Psoas muscle (tissue), 7 donors: ENCODE measurements at regions not wholly inside any gene's neighbourhood (a gene's known extent, or its start where the extent isn't known, plus 50 kb on each side); places are given as distances from the start of the nearest gene placed in this dataset.
"Not testable (repeated sequence)": the region's sequence is repeated elsewhere in the genome, so short reads cannot be mapped to it uniquely, and the experiment has no call there.

Experiments
- ATAC-seq, 4 donors: fragments of 200-7000 bp; cut with Tn5 transposase; one replicate each; pipeline ENCODE4 v1.9.1; 2020; ENCODE audit warnings: moderate library complexity in 3 of 4, mild to moderate bottlenecking in 2 of 4
- DNase-seq, 2 donors: peaks; one replicate each; pipeline ENCODE4 v3.0.0-alpha.2; 2020
- H3K27ac ChIP-seq: fragments of 200-600 bp; one replicate; pipeline ENCODE4 v1.8.0; 2022
- H3K27me3 ChIP-seq, 3 donors: fragments of 200-600 bp in 1 of 3; one replicate each; pipeline versions ENCODE4 v1.6.1 to v1.8.0; 2013 to 2022; ENCODE audit warnings: low read length in 2 of 3, mild to moderate bottlenecking in 2 of 3, moderate library complexity in 1 of 3; ENCODE audit not compliant: insufficient read depth in 3 of 3
- H3K36me3 ChIP-seq, 2 donors: fragments of 200-600 bp in 1 of 2; one replicate each; pipeline versions ENCODE4 v1.6.1 to v1.8.0; 2013 to 2022; ENCODE audit warnings: low read depth in 1 of 2, mild to moderate bottlenecking in 1 of 2, moderate library complexity in 1 of 2; ENCODE audit not compliant: insufficient read depth in 1 of 2
- H3K4me1 ChIP-seq: fragments of 200-600 bp; one replicate; pipeline ENCODE4 v1.8.0; 2022
- H3K4me3 ChIP-seq: fragments of 200-600 bp; one replicate; pipeline ENCODE4 v1.8.0; 2022; ENCODE audit warnings: mild to moderate bottlenecking
- H3K9me3 ChIP-seq: fragments of 200-600 bp; one replicate; pipeline ENCODE4 v1.8.0; 2022
- CTCF ChIP-seq: fragments of 200-600 bp; IDR thresholded peaks from one replicate; pipeline ENCODE4 v1.8.0; 2022; ENCODE audit warnings: antibody characterized with exemption
- WGBS, 3 donors: extraction: QIAGEN DNeasy Blood & Tissue Kit; methylation state at CpG; one replicate each; pipeline versions ENCODE4 v1.1.6 to v1.1.7; 2013; 5-methylcytosine and 5-hydroxymethylcytosine counted together
- intact Hi-C, 2 donors: fragments of 100-400 bp; cut with DNase I; formaldehyde crosslinking; loops; one replicate each; pipeline versions ENCODE4 v1.11.0 to v1.14.2; 2022
- donor health status: healthy with polysubstance abuse.
- donor health status: DM: no; HTN: no; CAD: no; lungs with moderate emphysema.
- donor health status: Bipolar disorder and iron deficiency.
- donor health status: healthy.
- donor health status: DM: yes; HTN: yes; CAD: no.
- donor health status: DM: no; HTN: no; CAD: no.
- donor health status: DM: yes; HTN: yes; CAD: no.

DNA sequence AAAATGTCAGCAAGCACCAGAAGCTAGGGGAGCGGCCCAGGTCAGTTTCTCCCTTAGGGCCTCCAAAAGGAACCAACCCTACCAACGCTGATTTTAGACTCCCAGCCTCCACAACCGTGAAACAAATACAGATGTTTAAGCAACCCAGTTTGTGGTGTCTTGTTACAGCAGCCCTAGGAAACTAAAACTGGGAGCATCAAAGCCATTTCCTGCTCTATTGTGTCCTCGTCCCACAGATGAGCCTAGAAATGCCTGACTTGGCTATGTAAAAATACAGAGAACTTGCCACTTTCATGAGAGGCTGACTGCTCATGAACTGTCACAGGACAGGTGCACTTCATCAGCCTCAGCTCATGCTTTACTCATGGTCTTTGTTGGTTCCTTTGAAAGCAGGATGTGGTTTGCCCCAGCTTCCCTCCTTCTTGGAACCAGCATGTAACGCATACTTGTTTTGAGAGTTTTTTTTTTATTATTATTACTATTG, 97.6 kb upstream of the SLC39A10 start:
- DNase-seq, result no peak

DNA sequence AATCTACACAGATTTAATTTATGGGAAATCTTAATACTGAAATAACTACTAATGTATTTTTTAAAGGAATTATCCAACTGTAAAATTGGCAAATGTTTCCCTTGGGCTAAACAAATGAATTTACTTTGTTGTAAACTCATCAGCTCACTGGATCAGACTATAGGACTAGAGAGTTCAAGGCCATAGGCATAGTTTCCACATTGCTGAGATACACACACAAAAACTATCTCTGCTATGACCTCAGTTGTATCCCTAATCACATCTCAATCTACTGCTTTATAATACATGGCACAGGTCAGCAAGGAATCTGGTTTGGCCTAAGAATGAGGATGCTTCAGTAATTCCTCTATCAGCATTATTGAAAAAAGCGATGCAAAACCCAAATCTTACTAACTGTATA, 101.1 kb upstream of the SLC39A10 start:
- DNase-seq, result no peak

More for the DNA sequence above, 97.6 kb upstream of the SLC39A10 start:
- no peak for ATAC-seq
- Histone ChIP-seq H3K27me3 (no peaks in the 10 kb centered on the region), H3K9me3 (no peaks in the 10 kb centered on the region), H3K36me3 (no peaks in the 10 kb centered on the region), H3K27ac (no peak overlapping the region), H3K4me1 (no peaks in the 10 kb centered on the region), H3K4me3 (no peak overlapping the region)
- intact Hi-C loops, result no loop called here
- 33 to 40% (median 35%) methylated on average over 5 of the region's 5 CpGs for WGBS, 3 donors
- no peak for TF ChIP-seq CTCF

GRCh38 chr2:195552581-195552980, 104.4 kb upstream of the SLC39A10 start:
- Histone ChIP-seq H3K27ac (no peak overlapping the region), H3K4me3 (no peak overlapping the region), H3K9me3 (no peaks in the 10 kb centered on the region), H3K4me1 (no peaks in the 10 kb centered on the region), H3K27me3 (no peaks in the 10 kb centered on the region), H3K36me3 (no peaks in the 10 kb centered on the region)
- ATAC-seq (no peak), DNase-seq (no peak)
- no peak for TF ChIP-seq CTCF
- WGBS, 3 donors, result 75 to 83% (median 82%) methylated on average over 1 of the region's 1 CpG
- intact Hi-C loops, result no loop called here

More for the DNA sequence above, 101.1 kb upstream of the SLC39A10 start:
- no peaks in the 10 kb centered on the region for H3K27me3 ChIP-seq
- no peak for TF ChIP-seq CTCF
- no peaks in the 10 kb centered on the region for H3K9me3 ChIP-seq
- no peaks in the 10 kb centered on the region for H3K4me1 ChIP-seq
- ATAC-seq, result no peak
- intact Hi-C loops, result no loop called here
- H3K4me3 ChIP-seq, result no peak overlapping the region
- no peak overlapping the region for H3K27ac ChIP-seq
- WGBS, 3 donors, result 96 to 98% (median 96%) methylated on average over 1 of the region's 1 CpG
- no peaks in the 10 kb centered on the region for H3K36me3 ChIP-seq

- 83 to 91% (median 86%) methylated on average over 4 of the region's 4 CpGs for WGBS, 3 donors
- Histone ChIP-seq H3K27me3 (no peaks in the 10 kb centered on the region), H3K4me3 (no peak overlapping the region), H3K36me3 (no peaks in the 10 kb centered on the region), H3K4me1 (no peaks in the 10 kb centered on the region), H3K9me3 (no peaks in the 10 kb centered on the region), H3K27ac (no peak overlapping the region)
- intact Hi-C loops, result no loop called here
- TF ChIP-seq CTCF, result no peak
- ATAC-seq (no peak), DNase-seq (no peak)
Measured at GRCh38 chr2:195548198-195548940, 108.7 kb upstream of the SLC39A10 start.

DNA sequence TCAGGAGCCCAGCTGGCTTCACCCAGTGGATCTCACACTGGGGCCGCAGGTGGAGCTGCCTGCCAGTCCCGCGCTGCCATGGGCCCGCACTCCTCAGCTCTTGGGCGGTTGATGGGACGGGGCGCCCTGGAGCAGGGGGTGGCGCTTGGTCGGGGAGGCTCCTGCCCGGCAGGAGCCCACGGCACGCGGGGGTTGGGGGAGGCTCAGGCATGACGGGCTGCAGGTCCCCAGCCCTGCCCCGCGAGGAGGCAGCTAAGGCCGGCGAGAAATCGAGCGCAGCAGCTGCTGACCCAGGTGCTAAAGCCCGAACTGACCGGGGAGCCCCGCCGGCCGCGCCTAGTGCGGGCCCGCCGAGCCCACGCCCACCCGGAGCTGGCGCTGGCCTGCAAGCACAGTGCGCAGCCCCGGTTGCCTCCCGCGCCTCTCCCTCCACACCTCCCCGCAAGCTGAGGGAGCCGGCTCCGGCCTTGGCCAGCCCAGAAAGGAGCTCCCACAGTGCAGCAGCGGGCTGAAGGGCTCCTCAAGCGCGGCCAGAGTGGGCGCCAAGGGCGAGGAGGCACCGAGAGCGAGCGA, 109.7 kb upstream of the SLC39A10 start:
- 86 to 93% (median 91%) methylated on average over 40 to 47 of the region's 47 CpGs for WGBS, 3 donors
- H3K27ac ChIP-seq, H3K4me3 ChIP-seq, H3K4me1 ChIP-seq, H3K9me3 ChIP-seq, H3K36me3 ChIP-seq, intact Hi-C loops, H3K27me3 ChIP-seq, DNase-seq, ATAC-seq: not testable (repeated sequence)
